ENCODE measurements at regions not wholly inside any gene's neighbourhood (a gene's known extent, or its start where the extent isn't known, plus 50 kb on each side); places are given as distances from the start of the nearest gene placed in this dataset.

GRCh38 chr5:167453246-167454030 is 838.0 kb upstream of the WWC1 start (continued):
- TF ChIP-seq IRF3 (IDR thresholded peaks at IDR 0.05): no peak
- TF ChIP-seq BCL11A (IDR thresholded peaks at IDR 0.05; ENCODE audit: low read depth, low read length): no peak
- TF ChIP-seq SRF (IDR thresholded peaks at IDR 0.05; ENCODE audit: low read depth in 2 of 2, low read length in 2 of 2): no peak

DNA sequence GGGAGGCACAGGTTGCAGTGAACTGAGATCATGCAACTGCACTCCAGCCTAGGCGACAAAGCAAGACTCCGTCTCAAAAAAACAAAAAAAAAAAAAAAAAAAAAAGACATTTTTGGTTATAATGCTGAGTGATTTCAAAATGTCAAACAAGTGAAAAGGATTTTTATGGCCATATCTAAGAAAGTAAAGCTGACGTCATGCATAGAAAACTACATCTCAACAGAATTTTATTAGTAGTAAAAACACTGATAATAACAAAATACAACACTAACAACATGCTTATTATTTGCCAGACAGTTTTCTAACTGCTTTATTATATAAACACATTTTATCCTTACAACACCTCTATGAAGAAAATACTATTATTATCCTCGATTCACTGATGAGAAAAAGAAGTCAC is 833.0 kb upstream of the WWC1 start:
- ChIA-PET SMC1A (ENCODE audit: uncharacterized antibody, unreplicated experiment) (interaction anchor here (0.6 kb wide), 1 partner anchor 264 kb away, joined by 4 read pairs; no protein-coding TSS in a partner anchor), RAD21 (ENCODE audit: unreplicated experiment) (no interaction called here), CTCF (no interaction called here), POLR2A (no interaction called here)
- BruUV-seq (replicated peaks): no TSS peak
- H2AFZ ChIP-seq (ENCODE audit: control insufficient read depth, low read depth, low read length): no peak overlapping the region
- H3K9ac ChIP-seq (ENCODE audit: control insufficient read depth, insufficient read depth, low read length): no peak overlapping the region
- H4K20me1 ChIP-seq (ENCODE audit: control insufficient read depth, insufficient read depth): no peaks in the 10 kb centered on the region
- H3K4me3 ChIP-seq: no peak overlapping the region
- intact Hi-C loops (cut with micrococcal nuclease; ENCODE audit: unreplicated experiment) (no loop called here), in situ Hi-C loops (cut with MboI) (no loop called here)
- no peak for ATAC-seq
- no peaks in the 10 kb centered on the region for H3K4me1 ChIP-seq (ENCODE audit: control insufficient read depth, insufficient read depth, low read length)
- no peaks in the 10 kb centered on the region for H3K36me3 ChIP-seq (ENCODE audit: control insufficient read depth in 2 of 2, insufficient read depth in 2 of 2, low read length in 1 of 2)
- no peak overlapping the region for H3K27ac ChIP-seq (ENCODE audit: control insufficient read depth, insufficient read depth)
- TF ChIP-seq KDM1A (IDR thresholded peaks at IDR 0.05; ENCODE audit: borderline replicate concordance) (no peak), TCF7 (IDR thresholded peaks at IDR 0.05; ENCODE audit: borderline replicate concordance) (no peak)
- 27% methylated on average over 2 of the region's 4 CpGs for WGBS (ENCODE audit: insufficient coverage, insufficient replicate concordance, low lambda C conversion rate, missing lambda C conversion rate)
- no peak overlapping the region for H3K4me2 ChIP-seq (ENCODE audit: control insufficient read depth, insufficient read depth)
- DNase-seq (ENCODE audit: low read depth, low spot score): no peak
- H3K27me3 ChIP-seq (replicated peaks in 1 of 2; ENCODE audit: control insufficient read depth in 2 of 2, insufficient read depth in 2 of 2, low read length in 1 of 2): no peaks in the 10 kb centered on the region
- H3K79me2 ChIP-seq (ENCODE audit: control insufficient read depth, insufficient read depth, low read length): no peaks in the 10 kb centered on the region
- no peaks in the 10 kb centered on the region for H3K9me3 ChIP-seq (replicated peaks; ENCODE audit: control insufficient read depth, insufficient read depth, low read length)
- FAIRE-seq: no peak

Data from GM12878 (cell line).